PC-9 (cell line): ENCODE measurements at regions not wholly inside any gene's neighbourhood (a gene's known extent, or its start where the extent isn't known, plus 50 kb on each side); places are given as distances from the start of the nearest gene placed in this dataset.

ENCODE experiments used
- BruUV-seq: library from RNA; stranded (reverse); fragments of 400-500 nt; replicated peaks from 2 replicates; lab custom pipeline; 2021; lab: Mats Ljungman, UMichigan
- CTCF ChIA-PET: fragments of 300-600 bp; sonication (Branson Sonifier 250); formaldehyde crosslinking; loops from one replicate; lab custom pipeline; 2022; ENCODE audit warnings: antibody characterized with exemption; lab: Charles Lee
- POLR2A ChIA-PET: fragments of 300-600 bp; sonication (Branson Sonifier 250); formaldehyde crosslinking; loops from one replicate; lab custom pipeline; 2022; ENCODE audit warnings: antibody characterized with exemption; ENCODE audit not compliant: unreplicated experiment; lab: Charles Lee
- DNase-seq, 2 experiments: peaks; one replicate each; pipeline versions ENCODE4 v3.0.0 to v3.0.0-alpha.2; 2015 to 2022; ENCODE audit warnings: mixed read lengths in 1 of 2
- H2AFZ ChIP-seq: fragments of 200-600 bp; sonication (generic); 2 replicates; pipeline ENCODE4 v1.8.1; 2017; ENCODE audit warnings: antibody characterized with exemption
- H3F3A ChIP-seq: fragments of 200-600 bp; sonication (generic); 2 replicates; pipeline ENCODE4 v1.8.1; 2017; ENCODE audit warnings: antibody characterized with exemption, mild to moderate bottlenecking, low read depth; ENCODE audit not compliant: insufficient read depth
- H3K27ac ChIP-seq: fragments of 200-600 bp; sonication (generic); 2 replicates; pipeline ENCODE4 v1.6.1; 2016; ENCODE audit warnings: mixed run types
- H3K27me3 ChIP-seq: fragments of 200-600 bp; sonication (generic); 2 replicates; pipeline ENCODE4 v1.6.1; 2016; ENCODE audit warnings: low read depth, mixed run types; ENCODE audit not compliant: insufficient read depth
- H3K36me3 ChIP-seq: fragments of 200-600 bp; sonication (generic); 2 replicates; pipeline ENCODE4 v1.6.1; 2016; ENCODE audit warnings: low read depth, mixed run types
- H3K4me1 ChIP-seq: fragments of 200-600 bp; sonication (generic); replicated peaks from 2 replicates; pipeline ENCODE4 v1.6.1; 2016; ENCODE audit warnings: mixed run types; ENCODE audit not compliant: insufficient read depth
- H3K4me2 ChIP-seq: fragments of 200-600 bp; sonication (generic); 2 replicates; pipeline ENCODE4 v1.6.1; 2017; ENCODE audit warnings: mixed run types
- H3K4me3 ChIP-seq: fragments of 200-600 bp; sonication (generic); 2 replicates; pipeline ENCODE4 v1.6.1; 2016; ENCODE audit warnings: mixed run types
- H3K79me2 ChIP-seq: fragments of 200-600 bp; sonication (generic); 2 replicates; pipeline ENCODE4 v1.6.1; 2017; ENCODE audit warnings: low read depth, mixed run types
- H3K9me2 ChIP-seq: fragments of 200-600 bp; sonication (generic); 2 replicates; pipeline ENCODE4 v1.8.1; 2017; ENCODE audit warnings: mild to moderate bottlenecking; ENCODE audit not compliant: insufficient read depth
- H3K9me3 ChIP-seq: fragments of 200-600 bp; sonication (generic); 2 replicates; pipeline ENCODE4 v1.8.1; 2016; ENCODE audit warnings: low read depth; ENCODE audit not compliant: insufficient read depth
- H4K20me1 ChIP-seq: fragments of 200-600 bp; sonication (generic); 2 replicates; pipeline ENCODE4 v1.8.1; 2017; ENCODE audit not compliant: insufficient read depth
- CTCF ChIP-seq: fragments of 200-600 bp; sonication (generic); conservative IDR thresholded peaks from 2 replicates; pipeline ENCODE4 v1.6.1; 2017; ENCODE audit warnings: mixed run types, antibody characterized with exemption, mild to moderate bottlenecking, moderate library complexity
- EZH2 ChIP-seq: fragments of 200-600 bp; sonication (generic); IDR thresholded peaks from 2 replicates; pipeline ENCODE4 v1.8.0; 2017; ENCODE audit warnings: antibody characterized with exemption, low read depth
- intact Hi-C: fragments of 100-400 bp; cut with micrococcal nuclease; formaldehyde crosslinking; loops from one replicate; pipeline ENCODE4 v1.10.0; 2022; ENCODE audit not compliant: unreplicated experiment

DNA sequence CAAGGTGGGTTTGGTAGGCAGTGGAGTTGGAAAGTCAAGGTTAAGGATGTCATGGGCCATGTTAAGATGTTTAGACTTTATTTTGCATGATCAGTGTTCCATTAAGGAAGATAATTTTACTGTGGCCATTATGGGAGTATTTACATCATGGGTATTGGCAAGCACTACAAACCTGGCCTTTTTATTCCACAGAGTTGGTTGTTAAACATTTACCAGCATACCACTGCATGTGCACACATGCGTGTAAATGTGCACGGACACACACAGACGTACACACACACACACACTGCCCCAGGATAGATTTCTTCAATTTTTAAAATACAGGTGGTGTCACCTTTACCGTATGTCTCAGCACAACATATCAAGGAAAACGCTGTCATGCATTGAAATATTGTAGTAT, 51.4 kb upstream of the ITGA6 start:
- Histone ChIP-seq H3K9me3 (peaks cover 10% of the 10 kb centered on the region), H3K4me1 (0 out of 2 replicates have a peak, but pooled peaks cover 8% of the 10 kb centered on the region), H3K27me3 (no peaks in the 10 kb centered on the region), H3K36me3 (no peaks in the 10 kb centered on the region), H4K20me1 (no peaks in the 10 kb centered on the region), H3K79me2 (no peaks in the 10 kb centered on the region), H3K27ac (no peak overlapping the region), H3K9me2 (no peaks in the 10 kb centered on the region), H3K4me2 (no peak overlapping the region), H3F3A (peaks cover 3% of the 10 kb centered on the region), H3K4me3 (no peak overlapping the region), H2AFZ (no peak overlapping the region)
- ChIA-PET POLR2A (no interaction called here), CTCF (no interaction called here)
- TF ChIP-seq EZH2 (no peak), CTCF (no peak)
- intact Hi-C loops: no loop called here
- BruUV-seq: no TSS peak
- DNase-seq: no peak

DNA sequence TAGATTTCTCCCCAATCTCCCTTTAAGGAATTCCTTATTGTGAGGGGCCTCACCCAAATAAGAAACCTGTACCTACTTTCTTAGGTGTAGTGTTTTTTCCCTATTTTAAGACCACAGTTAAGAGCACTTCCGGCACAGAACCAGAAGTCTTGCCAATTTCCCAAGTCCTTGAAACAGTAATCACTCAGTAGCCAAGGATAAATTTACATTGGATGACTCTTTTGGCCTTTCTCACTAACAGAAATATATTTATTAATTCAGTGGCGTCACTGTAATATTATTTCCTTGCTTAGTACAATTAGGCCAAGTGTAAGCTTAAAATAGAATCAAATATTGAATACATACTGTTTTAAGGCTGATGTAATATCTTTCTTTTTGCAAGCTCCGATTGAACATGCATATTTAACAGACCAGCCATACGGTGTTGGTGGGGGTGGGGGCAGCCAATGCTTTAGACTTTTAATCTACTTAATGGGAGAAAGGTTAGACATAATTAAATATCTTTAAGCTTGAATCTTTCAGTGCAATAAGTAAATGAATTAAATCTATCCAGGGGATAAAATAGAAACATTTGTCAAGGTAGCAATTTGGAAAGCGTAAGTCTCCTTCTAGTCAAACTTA, 50.8 kb upstream of the ITGA6 start:
- intact Hi-C loops: no loop called here

DNA sequence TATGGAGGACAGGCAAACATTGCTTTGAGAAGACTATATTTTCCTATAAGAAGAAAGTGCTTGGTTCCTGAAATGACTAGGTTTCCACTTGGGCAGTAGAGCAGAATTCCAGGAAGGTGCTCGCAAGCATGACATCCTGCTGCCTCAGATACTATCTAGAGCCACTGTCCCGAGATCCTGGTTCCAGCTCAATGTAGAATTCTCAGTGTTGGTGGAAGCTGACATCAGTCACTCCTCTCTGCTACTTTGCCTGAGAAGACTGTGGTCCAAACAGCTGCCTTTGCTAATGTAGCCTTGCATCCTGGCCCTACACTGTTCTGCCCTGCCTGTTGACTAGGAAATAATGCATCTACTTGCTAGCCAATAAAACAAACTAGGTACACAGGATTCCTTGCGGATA, 50.0 kb upstream of the ITGA6 start:
- Histone ChIP-seq H3K9me2 (no peaks in the 10 kb centered on the region), H3K4me3 (no peak overlapping the region), H3K79me2 (no peaks in the 10 kb centered on the region), H3K4me1 (0 out of 2 replicates have a peak, but pooled peaks cover 8% of the 10 kb centered on the region), H4K20me1 (no peaks in the 10 kb centered on the region), H3K4me2 (no peak overlapping the region), H3K36me3 (no peaks in the 10 kb centered on the region), H3K9me3 (peaks cover 10% of the 10 kb centered on the region), H2AFZ (no peak overlapping the region), H3K27ac (no peak overlapping the region), H3F3A (peaks cover 3% of the 10 kb centered on the region), H3K27me3 (no peaks in the 10 kb centered on the region)
- POLR2A ChIA-PET: interaction anchor here (0.6 kb wide), 1 partner anchor 99 kb away, joined by 4 read pairs; no protein-coding TSS in a partner anchor
- no peak for TF ChIP-seq CTCF
- BruUV-seq: no TSS peak
- DNase-seq: no peak
- intact Hi-C loops: no loop called here
- CTCF ChIA-PET: interaction anchor here (0.5 kb wide), 1 partner anchor 1287 kb away, joined by 3 read pairs; no protein-coding TSS in a partner anchor

More for the DNA sequence above, 50.8 kb upstream of the ITGA6 start:
- ChIA-PET POLR2A (no interaction called here), CTCF (interaction anchor here (0.5 kb wide), 1 partner anchor 1287 kb away, joined by 3 read pairs; no protein-coding TSS in a partner anchor)
- H3K27me3 ChIP-seq: no peaks in the 10 kb centered on the region
- H3K4me3 ChIP-seq: no peak overlapping the region
- no TSS peak for BruUV-seq
- TF ChIP-seq CTCF: no peak
- TF ChIP-seq EZH2: no peak
- peaks cover 10% of the 10 kb centered on the region for H3K9me3 ChIP-seq
- no peaks in the 10 kb centered on the region for H3K9me2 ChIP-seq
- H4K20me1 ChIP-seq: no peaks in the 10 kb centered on the region
- peaks cover 3% of the 10 kb centered on the region for H3F3A ChIP-seq
- H3K4me2 ChIP-seq: no peak overlapping the region
- H3K27ac ChIP-seq: no peak overlapping the region
- DNase-seq: no peak
- H3K36me3 ChIP-seq: no peaks in the 10 kb centered on the region
- H3K79me2 ChIP-seq: no peaks in the 10 kb centered on the region
- 0 out of 2 replicates have a peak, but pooled peaks cover 8% of the 10 kb centered on the region for H3K4me1 ChIP-seq
- no peak overlapping the region for H2AFZ ChIP-seq
